Cardiac fibroblast (primary cell): ENCODE measurements at regions not wholly inside any gene's neighbourhood (a gene's known extent, or its start where the extent isn't known, plus 50 kb on each side); places are given as distances from the start of the nearest gene placed in this dataset.

Experiments
- DNase-seq, 2 donors: peaks; one replicate each; pipeline versions ENCODE4 v3.0.0 to v3.0.0-alpha.2; 2010; ENCODE audit warnings: low read depth in 2 of 2
- H3K4me3 ChIP-seq, 2 donors: replicated peaks in 1 of 2; 1 replicate in 1 of 2; 2 replicates in 1 of 2; pipeline ENCODE4 v1.5.1; 2011; ENCODE audit warnings: low read depth in 2 of 2, low read length in 2 of 2, mild to moderate bottlenecking in 2 of 2, moderate library complexity in 1 of 2
- CTCF ChIP-seq: IDR thresholded peaks from one replicate; pipeline ENCODE4 v1.5.1; 2011; ENCODE audit warnings: low read depth, mild to moderate bottlenecking, low read length, inconsistent platforms

GRCh38 chr2:163081754-163082153 is 243.2 kb upstream of the KCNH7 start:
- no peak for TF ChIP-seq CTCF
- no peak overlapping the region for H3K4me3 ChIP-seq
- no peak for DNase-seq

GRCh38 chr2:163077241-163077640 is 238.7 kb upstream of the KCNH7 start:
- H3K4me3 ChIP-seq = no peak overlapping the region
- no peak for DNase-seq
- no peak for TF ChIP-seq CTCF

- no peak for DNase-seq
- no peak overlapping the region for H3K4me3 ChIP-seq
- no peak for TF ChIP-seq CTCF
Observed at GRCh38 chr2:163066085-163066484, 227.5 kb upstream of the KCNH7 start.

GRCh38 chr2:163062524-163062923 is 224.0 kb upstream of the KCNH7 start:
- H3K4me3 ChIP-seq = no peak overlapping the region
- DNase-seq = no peak
- no peak for TF ChIP-seq CTCF

GRCh38 chr2:163046615-163047014 is 208.0 kb upstream of the KCNH7 start:
- TF ChIP-seq CTCF = no peak
- no peak overlapping the region for H3K4me3 ChIP-seq
- no peak for DNase-seq

GRCh38 chr2:163045830-163046229 is 207.3 kb upstream of the KCNH7 start:
- no peak for DNase-seq
- no peak overlapping the region for H3K4me3 ChIP-seq
- TF ChIP-seq CTCF = no peak

- DNase-seq = no peak
- no peak for TF ChIP-seq CTCF
- no peak overlapping the region for H3K4me3 ChIP-seq
Observed at GRCh38 chr2:163044114-163044513, 205.5 kb upstream of the KCNH7 start.
